ENCODE measurements at regions not wholly inside any gene's neighbourhood (a gene's known extent, or its start where the extent isn't known, plus 50 kb on each side); places are given as distances from the start of the nearest gene placed in this dataset.

GRCh38 chr5:167800427-167800826 is 491.0 kb upstream of the WWC1 start:
- TF ChIP-seq CTCF (IDR thresholded peaks at IDR 0.05; ENCODE audit: insufficient read depth, low read depth, low read length, missing control alignments): no peak
- no peak for DNase-seq (ENCODE audit: low read depth)
- H3K4me3 ChIP-seq (ENCODE audit: low read length): no peak overlapping the region

GRCh38 chr5:167801999-167802398 is 489.4 kb upstream of the WWC1 start:
- no peak for TF ChIP-seq CTCF (IDR thresholded peaks at IDR 0.05; ENCODE audit: insufficient read depth, low read depth, low read length, missing control alignments)
- no peak overlapping the region for H3K4me3 ChIP-seq (ENCODE audit: low read length)
- peak; percentile 74 for DNase-seq (ENCODE audit: low read depth)

- peak; percentile 94 for DNase-seq (ENCODE audit: low read depth)
- TF ChIP-seq CTCF (IDR thresholded peaks at IDR 0.05; ENCODE audit: insufficient read depth, low read depth, low read length, missing control alignments): no peak
Observed at GRCh38 chr5:167802755-167803431, 488.6 kb upstream of the WWC1 start.

GRCh38 chr5:167804512-167805220 is 486.8 kb upstream of the WWC1 start:
- peak; percentile 98 for DNase-seq (ENCODE audit: low read depth)
- no peak for TF ChIP-seq CTCF (IDR thresholded peaks at IDR 0.05; ENCODE audit: insufficient read depth, low read depth, low read length, missing control alignments)
- no peak overlapping the region for H3K4me3 ChIP-seq (ENCODE audit: low read length)

More at GRCh38 chr5:167802755-167803431, 488.6 kb upstream of the WWC1 start:
- H3K4me3 ChIP-seq (ENCODE audit: low read length): no peak overlapping the region

- no peak overlapping the region for H3K4me3 ChIP-seq (ENCODE audit: low read length)
- no peak for TF ChIP-seq CTCF (IDR thresholded peaks at IDR 0.05; ENCODE audit: insufficient read depth, low read depth, low read length, missing control alignments)
- DNase-seq (ENCODE audit: low read depth): no peak
Observed at GRCh38 chr5:167810573-167810972, 480.9 kb upstream of the WWC1 start.

GRCh38 chr5:167812871-167813270 is 478.6 kb upstream of the WWC1 start:
- TF ChIP-seq CTCF (IDR thresholded peaks at IDR 0.05; ENCODE audit: insufficient read depth, low read depth, low read length, missing control alignments): no peak
- peak; percentile 23 for DNase-seq (ENCODE audit: low read depth)
- H3K4me3 ChIP-seq (ENCODE audit: low read length): no peak overlapping the region
